Body of pancreas (tissue), 4 donors: ENCODE measurements at regions not wholly inside any gene's neighbourhood (a gene's known extent, or its start where the extent isn't known, plus 50 kb on each side); places are given as distances from the start of the nearest gene placed in this dataset.

Experiments
- POLR2A ChIP-seq, 3 donors: fragments of 450-650 bp; IDR thresholded peaks; one replicate each; pipeline ENCODE4 v1.6.1; 2016; ENCODE audit warnings: antibody characterized with exemption in 3 of 3, mild to moderate bottlenecking in 2 of 3
- TF ChIP-seq, protein P1 (sequence below), 7 experiments: fragments of 450-650 bp in 4 of 7; fragments of 200-600 bp in 3 of 7; sonication (generic) in 3 of 7; IDR thresholded peaks; one replicate each; pipeline ENCODE4 v1.5.1; 2016 to 2019; ENCODE audit warnings: antibody characterized with exemption in 7 of 7

DNA sequence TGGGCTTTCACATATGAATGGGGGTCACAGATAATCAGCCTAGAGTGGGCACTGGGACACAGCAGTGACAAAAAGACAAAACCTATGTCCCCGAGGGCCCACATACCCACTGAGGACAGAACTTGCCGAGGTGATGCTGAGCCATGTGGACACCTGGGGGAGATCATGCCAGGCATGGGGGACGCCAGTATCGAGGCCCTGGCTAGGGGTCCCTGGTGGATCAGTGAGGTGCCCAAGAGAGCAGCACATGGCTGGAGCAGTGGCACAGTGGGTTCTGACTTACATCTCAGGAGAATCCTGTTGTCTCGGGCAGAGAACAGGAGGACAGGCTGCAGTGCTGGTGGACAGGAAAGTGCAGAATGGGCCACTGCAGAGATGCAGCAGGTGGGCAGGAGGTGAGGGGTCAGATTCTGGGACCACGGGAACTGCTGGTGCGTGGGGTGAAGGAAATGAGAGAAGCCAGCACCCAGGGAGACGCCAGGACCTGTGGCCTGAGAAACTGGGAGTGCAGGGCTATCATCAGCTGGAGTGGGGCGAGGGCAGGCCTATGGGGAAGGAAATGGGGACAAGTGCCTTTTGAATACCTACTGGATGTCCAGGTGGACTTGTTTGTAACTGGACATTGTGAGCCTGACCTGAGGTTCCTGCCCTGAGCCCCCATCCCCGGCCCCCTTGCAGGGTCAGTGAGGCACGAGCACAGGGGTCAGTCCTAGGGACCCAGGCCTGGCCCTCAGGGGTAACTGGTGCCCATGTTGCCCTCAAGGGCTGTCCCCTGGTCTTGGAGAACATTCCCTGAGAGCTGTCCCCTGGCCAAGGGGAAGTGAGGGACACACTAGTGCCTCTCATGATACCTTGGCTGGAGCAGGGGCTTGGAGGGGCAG lies 91.2 kb upstream of the RET start:
- TF ChIP-seq, protein P1, sequence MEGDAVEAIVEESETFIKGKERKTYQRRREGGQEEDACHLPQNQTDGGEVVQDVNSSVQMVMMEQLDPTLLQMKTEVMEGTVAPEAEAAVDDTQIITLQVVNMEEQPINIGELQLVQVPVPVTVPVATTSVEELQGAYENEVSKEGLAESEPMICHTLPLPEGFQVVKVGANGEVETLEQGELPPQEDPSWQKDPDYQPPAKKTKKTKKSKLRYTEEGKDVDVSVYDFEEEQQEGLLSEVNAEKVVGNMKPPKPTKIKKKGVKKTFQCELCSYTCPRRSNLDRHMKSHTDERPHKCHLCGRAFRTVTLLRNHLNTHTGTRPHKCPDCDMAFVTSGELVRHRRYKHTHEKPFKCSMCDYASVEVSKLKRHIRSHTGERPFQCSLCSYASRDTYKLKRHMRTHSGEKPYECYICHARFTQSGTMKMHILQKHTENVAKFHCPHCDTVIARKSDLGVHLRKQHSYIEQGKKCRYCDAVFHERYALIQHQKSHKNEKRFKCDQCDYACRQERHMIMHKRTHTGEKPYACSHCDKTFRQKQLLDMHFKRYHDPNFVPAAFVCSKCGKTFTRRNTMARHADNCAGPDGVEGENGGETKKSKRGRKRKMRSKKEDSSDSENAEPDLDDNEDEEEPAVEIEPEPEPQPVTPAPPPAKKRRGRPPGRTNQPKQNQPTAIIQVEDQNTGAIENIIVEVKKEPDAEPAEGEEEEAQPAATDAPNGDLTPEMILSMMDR (IDR thresholded peaks at IDR 0.05), result no peak
- TF ChIP-seq POLR2A (IDR thresholded peaks at IDR 0.05), result no peak
